EH (cell line): ENCODE measurements at regions not wholly inside any gene's neighbourhood (a gene's known extent, or its start where the extent isn't known, plus 50 kb on each side); places are given as distances from the start of the nearest gene placed in this dataset.
"Not testable (repeated sequence)": the region's sequence is repeated elsewhere in the genome, so short reads cannot be mapped to it uniquely, and the experiment has no call there.

Source experiments
- DNase-seq: peaks from one replicate; pipeline ENCODE4 v3.0.0-alpha.2; 2015; ENCODE audit warnings: low read depth

- no peak for DNase-seq
Measured at GRCh38 chr6:163739408-163739725, 324.8 kb downstream of the QKI start.

DNA sequence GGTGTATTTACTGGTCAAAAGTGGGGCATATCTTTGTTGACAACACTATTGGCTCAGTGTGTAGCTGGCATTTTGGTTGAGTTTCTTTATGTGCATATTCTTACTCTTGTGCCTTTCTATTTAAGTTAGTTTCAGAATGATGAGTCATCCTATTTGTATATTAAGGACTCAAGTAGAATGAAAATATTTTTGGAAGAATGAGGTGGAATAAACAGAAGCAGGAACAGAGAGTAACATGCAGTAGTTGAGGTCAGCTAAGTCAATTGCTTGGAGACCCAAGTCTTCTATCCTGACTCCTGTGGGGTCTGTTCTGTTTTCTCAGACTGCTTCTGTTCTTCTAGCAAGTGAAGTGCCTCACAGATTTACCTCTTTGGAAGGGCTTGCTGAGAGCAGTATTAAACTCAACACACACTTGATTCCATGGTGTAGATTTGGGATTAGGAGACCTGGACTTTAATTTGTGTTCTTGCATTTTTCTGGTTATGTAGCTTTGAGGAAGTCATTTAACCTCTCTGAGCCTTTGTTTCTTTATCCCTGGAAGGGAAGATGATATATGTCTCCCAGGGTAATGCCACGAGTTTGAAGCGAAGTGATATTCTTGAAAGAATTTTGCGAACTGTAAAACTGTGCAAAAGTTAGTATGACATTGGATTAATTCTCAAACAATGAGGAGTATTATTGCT, 324.3 kb downstream of the QKI start:
- peak; percentile 39 for DNase-seq

GRCh38 chr6:163738304-163738703, 323.8 kb downstream of the QKI start:
- DNase-seq = no peak

GRCh38 chr6:163735076-163735475, 320.6 kb downstream of the QKI start:
- no peak for DNase-seq

- DNase-seq = no peak
Measured at GRCh38 chr6:163733061-163733460, 318.5 kb downstream of the QKI start.

- no peak for DNase-seq
Measured at GRCh38 chr6:163732479-163732878, 318.0 kb downstream of the QKI start.

DNA sequence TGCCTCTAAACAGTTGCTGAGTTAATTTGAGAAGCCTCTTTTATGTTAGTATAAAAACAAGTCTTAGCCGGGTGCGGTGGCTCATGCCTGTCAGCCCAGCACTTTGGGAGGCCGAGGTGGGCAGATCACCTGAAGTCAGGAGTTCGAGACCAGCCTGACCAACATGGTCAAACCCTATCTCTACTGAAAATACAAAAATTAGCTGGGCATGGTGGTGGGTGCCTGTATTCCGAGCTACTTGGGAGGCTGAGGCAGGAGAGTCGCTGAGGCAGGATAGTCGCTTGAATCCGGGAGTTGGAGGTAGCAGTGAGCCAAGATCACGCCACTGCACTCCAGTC, 317.5 kb downstream of the QKI start:
- DNase-seq = not testable (repeated sequence)

- DNase-seq = no peak
Measured at GRCh38 chr6:163731215-163732013, 316.9 kb downstream of the QKI start.

- no peak for DNase-seq
Measured at GRCh38 chr6:163730246-163731210, 316.0 kb downstream of the QKI start.

DNA sequence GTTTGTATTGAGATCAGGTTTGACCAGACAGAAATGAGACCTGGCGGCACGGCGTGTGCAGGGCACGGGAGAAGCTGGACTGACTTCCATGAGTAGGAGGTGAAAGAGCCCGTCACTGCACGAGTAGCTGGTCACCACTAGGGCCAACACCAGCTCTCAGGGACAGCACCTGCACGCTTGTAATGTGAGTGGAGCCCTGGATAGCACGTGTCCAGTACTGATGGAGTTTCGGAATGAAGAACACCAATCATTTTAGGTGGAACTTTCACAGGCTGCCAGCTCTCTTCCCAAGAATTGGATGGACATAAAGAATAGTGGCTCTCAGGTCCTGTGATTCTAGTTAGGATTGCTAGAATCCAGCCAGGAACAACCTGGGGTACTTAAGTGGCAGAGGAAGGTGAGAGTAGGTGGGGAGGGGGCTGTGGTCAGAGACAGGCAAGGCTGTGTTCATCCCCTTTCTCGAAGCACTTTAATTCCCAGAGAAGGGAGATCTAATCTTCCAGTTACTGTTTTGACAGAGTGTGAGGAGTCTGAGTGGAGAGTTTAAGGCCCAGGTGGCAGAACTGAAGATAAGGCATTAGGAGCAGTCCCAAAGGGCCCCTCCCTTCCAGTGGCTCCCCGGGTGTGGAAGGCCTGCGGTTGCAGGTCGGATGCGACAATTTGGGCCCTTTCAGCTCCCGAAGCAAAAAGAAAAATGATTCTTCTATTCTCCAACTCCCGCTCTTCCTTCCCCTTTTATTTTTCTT, 314.8 kb downstream of the QKI start:
- DNase-seq = no peak

DNA sequence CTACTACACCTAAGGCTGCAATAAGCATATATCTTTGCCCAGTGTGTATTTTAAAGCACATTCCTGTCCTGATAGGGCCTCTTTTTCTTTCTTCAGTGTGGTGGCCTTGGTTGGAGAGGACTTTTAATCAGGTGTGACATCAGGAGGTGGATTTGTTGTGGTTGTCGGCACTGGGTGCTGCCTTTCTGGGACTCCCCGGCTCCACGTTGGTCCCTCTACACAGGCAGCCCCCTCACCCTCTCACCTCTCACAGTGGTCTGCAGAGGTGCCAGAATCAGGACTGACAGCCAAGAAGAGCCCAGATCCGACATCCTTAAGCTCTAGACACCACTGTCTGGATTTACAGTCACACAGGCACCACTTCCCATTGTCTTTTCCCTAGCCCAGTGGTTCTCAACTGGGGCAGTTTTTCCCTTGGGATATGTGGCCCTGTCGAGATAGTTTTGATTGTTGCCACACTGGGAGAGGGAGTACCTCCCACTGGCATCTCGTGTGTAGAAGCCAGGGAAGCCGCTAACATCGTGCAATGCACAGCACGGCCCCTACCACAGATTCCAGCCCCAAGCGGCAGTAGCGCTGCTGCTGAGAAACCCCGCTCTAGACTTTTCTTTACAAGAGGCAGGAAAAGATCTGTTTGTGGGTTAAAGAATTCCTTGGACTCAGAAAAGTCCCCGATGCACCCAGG, 314.1 kb downstream of the QKI start:
- DNase-seq = no peak

DNA sequence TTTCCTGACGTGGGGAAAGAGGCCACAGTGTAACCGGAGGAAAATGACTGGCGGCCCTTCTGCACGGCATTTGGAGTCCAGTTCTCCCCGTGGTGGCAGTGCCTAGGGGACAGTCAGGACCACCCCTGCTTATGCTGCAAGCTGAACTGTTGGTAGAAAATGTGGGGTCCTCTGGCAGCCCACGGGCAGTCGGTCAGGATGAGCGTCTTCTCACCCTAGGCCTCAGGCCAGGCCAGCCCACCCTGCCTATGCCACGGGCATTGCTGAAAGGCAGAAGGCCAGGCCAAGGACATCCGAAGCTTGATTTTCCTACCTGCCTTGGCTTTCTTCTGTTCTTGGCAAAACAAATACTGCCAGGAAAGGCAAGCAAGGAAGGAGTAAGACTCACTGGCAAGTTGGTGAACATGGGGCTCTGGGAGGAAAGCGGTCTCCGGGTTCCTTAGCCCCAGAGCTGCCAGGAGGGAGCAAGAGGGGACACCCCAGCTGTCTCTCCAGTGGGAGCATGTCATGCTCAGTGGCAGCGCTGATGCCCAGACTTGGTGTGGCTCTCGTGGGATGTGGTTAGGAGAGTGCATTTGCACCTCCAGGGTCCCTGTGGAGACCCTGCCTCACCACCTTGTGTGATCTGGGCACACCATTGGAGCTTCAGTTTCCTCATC, 311.6 kb downstream of the QKI start:
- DNase-seq = no peak

DNA sequence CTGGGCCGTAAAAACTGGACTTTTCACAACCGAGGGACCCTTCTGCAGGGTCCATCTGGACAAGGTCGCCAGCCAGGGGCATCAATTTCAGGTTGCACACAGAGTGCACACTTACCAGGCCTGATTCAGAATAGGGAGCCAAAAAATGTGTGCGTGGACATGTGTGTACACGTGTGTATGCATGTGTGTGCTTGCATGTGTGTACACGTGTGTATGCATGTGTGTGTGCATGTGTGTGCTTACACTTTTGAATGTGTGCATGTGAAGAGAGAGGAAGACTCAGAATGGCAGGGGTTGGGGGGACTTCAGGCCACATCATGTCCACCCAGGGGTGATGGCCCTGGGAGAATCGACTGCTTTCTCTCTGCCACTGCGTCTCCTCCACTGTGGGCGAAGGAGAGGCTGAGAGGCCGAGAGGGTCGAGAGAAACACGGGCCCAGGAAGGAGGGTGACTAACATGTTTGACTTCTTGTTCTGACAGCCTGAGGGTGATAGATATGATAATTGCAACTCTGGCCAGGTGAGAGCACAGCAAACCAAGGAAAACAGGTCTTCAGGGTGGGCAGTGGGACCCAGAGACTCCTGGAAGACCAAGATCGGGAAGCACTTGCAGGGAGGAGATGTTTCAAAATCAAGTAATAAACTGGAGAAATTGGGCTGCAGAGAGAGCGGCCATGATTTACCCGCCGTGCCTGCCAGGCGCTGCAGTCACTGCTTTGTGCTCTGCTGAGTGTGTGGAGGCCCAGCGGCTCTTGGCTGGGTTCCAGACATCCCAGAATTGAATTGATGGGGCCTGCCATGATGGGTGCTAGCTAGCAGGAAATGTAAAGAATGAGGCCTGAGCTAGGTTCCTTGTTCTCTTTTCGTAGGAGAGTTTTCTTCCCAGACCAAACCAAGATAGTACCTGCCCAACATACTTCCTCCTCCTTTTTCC, 310.8 kb downstream of the QKI start:
- DNase-seq = no peak

GRCh38 chr6:163724196-163724595, 309.7 kb downstream of the QKI start:
- DNase-seq = no peak

DNA sequence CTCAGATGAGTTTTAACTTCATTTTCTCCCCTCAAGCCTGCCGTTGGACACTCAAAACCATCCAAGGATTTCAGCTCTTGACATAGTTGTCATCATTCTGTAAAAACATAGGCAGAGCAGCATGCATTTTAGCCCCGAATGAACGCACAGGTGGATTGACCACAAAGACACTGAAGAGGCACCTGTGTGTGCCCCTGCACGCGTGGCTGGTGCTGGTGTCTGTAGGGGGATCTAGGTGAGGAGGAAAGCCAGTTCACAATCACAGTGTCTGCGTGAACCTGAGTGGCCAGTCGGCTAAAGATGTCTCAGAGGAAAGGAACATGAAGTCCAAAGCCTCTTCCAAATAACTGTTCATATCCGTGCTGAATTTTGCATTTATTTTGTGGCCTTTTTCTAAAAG, 309.2 kb downstream of the QKI start:
- no peak for DNase-seq

GRCh38 chr6:163721922-163722692, 307.6 kb downstream of the QKI start:
- no peak for DNase-seq

- no peak for DNase-seq
Measured at GRCh38 chr6:163721435-163721834, 306.9 kb downstream of the QKI start.

DNA sequence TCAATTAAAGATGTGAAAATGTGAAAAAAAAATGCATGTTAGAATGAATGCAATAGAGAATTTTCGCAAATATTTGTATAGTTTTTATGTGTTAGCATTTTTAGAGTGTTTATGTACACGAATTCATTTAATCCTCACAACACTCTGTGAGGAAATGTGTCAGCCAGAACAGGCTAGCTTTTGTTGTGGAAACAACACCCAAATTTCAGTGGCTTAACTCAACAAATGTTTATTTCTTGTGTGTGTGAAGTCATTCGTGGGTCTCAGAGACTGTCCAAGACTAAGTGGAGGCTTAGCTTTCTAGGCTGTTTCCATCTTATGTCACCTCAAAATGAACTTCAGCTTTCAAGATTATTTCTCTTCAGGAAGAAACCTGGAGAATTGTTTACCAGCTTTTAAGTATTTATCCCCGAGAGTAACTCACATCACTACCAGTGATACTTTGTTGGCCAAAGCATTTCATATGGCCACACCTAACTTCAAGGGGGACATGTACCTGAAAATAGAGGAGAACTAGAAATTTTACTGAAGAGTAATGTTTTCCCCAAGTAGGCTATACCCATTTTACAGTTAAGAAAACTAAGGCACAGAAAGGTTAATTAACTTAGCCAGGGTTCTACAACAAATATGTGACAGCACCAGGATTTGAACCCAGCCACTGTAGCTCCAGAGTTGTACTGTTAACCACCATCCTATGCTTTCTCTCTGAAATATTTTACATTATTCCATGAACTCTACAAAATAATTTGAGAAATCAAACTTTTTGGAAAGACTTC, 306.1 kb downstream of the QKI start:
- no peak for DNase-seq
